ENCODE measurements at regions not wholly inside any gene's neighbourhood (a gene's known extent, or its start where the extent isn't known, plus 50 kb on each side); places are given as distances from the start of the nearest gene placed in this dataset.

DNA sequence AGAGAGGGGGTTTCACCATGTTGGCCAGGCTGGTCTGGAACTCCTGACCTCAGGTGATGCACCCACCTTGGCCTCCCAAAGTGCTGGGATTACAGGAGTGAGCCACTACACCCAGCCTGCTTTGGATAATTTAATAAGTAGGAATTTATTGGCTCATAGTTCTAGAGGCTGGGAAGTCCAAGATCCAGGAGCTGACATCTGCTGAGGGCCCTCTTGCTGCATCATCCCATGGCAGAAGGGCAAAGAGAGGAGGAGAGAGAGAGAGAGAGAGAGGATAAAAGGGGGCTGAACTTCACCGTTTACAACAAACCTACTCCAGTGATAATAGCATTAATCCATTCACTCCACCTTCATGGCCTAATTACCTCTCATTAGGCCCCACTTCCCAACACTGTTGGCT is 62.0 kb upstream of the HES1 start:
- TF ChIP-seq EZH2phosphoT487 (IDR thresholded peaks at IDR 0.05; ENCODE audit: borderline replicate concordance) (no peak), CTCF (conservative IDR thresholded peaks at IDR 0.05; ENCODE audit: low read length) (no peak)
- H3K4me2 ChIP-seq (ENCODE audit: low read depth, low read length, poor library complexity, severe bottlenecking) = no peak overlapping the region
- no peaks in the 10 kb centered on the region for H3F3A ChIP-seq (ENCODE audit: low read depth)
- no peak overlapping the region for H3K9ac ChIP-seq (ENCODE audit: low read depth, low read length, poor library complexity, severe bottlenecking)
- H3K9me3 ChIP-seq (ENCODE audit: insufficient read depth, low read depth, low read length) = no peaks in the 10 kb centered on the region
- no peaks in the 10 kb centered on the region for H3K36me3 ChIP-seq (ENCODE audit: insufficient read depth, low read length)
- H3K4me3 ChIP-seq (ENCODE audit: low read length, poor library complexity, severe bottlenecking) = no peak overlapping the region
- H3K4me1 ChIP-seq (ENCODE audit: insufficient read depth, low read length, poor library complexity, severe bottlenecking) = peaks cover 28% of the 10 kb centered on the region
- no peaks in the 10 kb centered on the region for H3K79me2 ChIP-seq (ENCODE audit: insufficient read depth, low read length)
- no peaks in the 10 kb centered on the region for H3K27me3 ChIP-seq (ENCODE audit: insufficient read depth, low read length, poor library complexity, severe bottlenecking)
- H2AFZ ChIP-seq (ENCODE audit: low read length) = no peak overlapping the region
- H4K20me1 ChIP-seq (ENCODE audit: insufficient read depth, low read length, poor library complexity, severe bottlenecking) = no peaks in the 10 kb centered on the region
- no peaks in the 10 kb centered on the region for H3K9me2 ChIP-seq (replicated peaks; ENCODE audit: low read depth, low read length)

DNA sequence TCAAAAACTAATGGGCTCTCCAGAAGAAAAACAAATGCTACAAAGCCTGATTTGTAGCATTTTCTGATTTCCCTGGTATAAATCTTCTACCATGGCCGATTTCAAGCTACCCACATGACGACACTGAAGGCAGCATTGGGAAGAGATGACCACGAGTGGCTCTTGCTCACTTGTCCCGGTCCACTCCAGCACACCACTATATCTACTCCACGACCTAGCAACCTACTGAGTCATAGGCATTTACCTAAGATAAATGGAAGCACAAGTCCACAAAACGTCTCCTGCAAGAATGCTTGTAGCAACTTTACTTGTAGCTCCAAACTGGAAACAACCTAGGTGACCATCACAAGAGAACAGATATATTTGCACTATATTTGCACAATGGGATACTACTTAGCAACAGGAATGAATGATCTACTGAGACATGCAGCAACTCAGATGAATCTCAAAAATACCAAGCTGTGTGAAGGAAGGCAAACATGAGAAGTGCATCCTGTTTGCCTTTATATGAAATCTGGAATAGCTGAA is 60.8 kb upstream of the HES1 start:
- TF ChIP-seq CTCF (conservative IDR thresholded peaks at IDR 0.05; ENCODE audit: low read length) (no peak), EZH2phosphoT487 (IDR thresholded peaks at IDR 0.05; ENCODE audit: borderline replicate concordance) (no peak)
- no peak overlapping the region for H2AFZ ChIP-seq (ENCODE audit: low read length)
- H3K79me2 ChIP-seq (ENCODE audit: insufficient read depth, low read length) = no peaks in the 10 kb centered on the region

GRCh38 chr3:194075802-194076460 is 60.0 kb upstream of the HES1 start:
- no peaks in the 10 kb centered on the region for H3K79me2 ChIP-seq (ENCODE audit: insufficient read depth, low read length)
- no peaks in the 10 kb centered on the region for H3K36me3 ChIP-seq (ENCODE audit: insufficient read depth, low read length)
- peaks cover 20% of the 10 kb centered on the region for H3K4me1 ChIP-seq (ENCODE audit: insufficient read depth, low read length, poor library complexity, severe bottlenecking)
- no peak for TF ChIP-seq EZH2phosphoT487 (IDR thresholded peaks at IDR 0.05; ENCODE audit: borderline replicate concordance)
- TF ChIP-seq CTCF (conservative IDR thresholded peaks at IDR 0.05; ENCODE audit: low read length) = no peak
- H2AFZ ChIP-seq (ENCODE audit: low read length) = 0 out of 2 replicates have a peak overlapping the region, but pooled peaks have one; percentile 8
- H3K9me3 ChIP-seq (ENCODE audit: insufficient read depth, low read depth, low read length) = no peaks in the 10 kb centered on the region
- no peaks in the 10 kb centered on the region for H3K9me2 ChIP-seq (replicated peaks; ENCODE audit: low read depth, low read length)
- no peaks in the 10 kb centered on the region for H3F3A ChIP-seq (ENCODE audit: low read depth)
- H3K4me3 ChIP-seq (ENCODE audit: low read length, poor library complexity, severe bottlenecking) = no peak overlapping the region
- no peak overlapping the region for H3K4me2 ChIP-seq (ENCODE audit: low read depth, low read length, poor library complexity, severe bottlenecking)
- no peaks in the 10 kb centered on the region for H4K20me1 ChIP-seq (ENCODE audit: insufficient read depth, low read length, poor library complexity, severe bottlenecking)
- no peaks in the 10 kb centered on the region for H3K27me3 ChIP-seq (ENCODE audit: insufficient read depth, low read length, poor library complexity, severe bottlenecking)
- H3K9ac ChIP-seq (ENCODE audit: low read depth, low read length, poor library complexity, severe bottlenecking) = no peak overlapping the region

More for the DNA sequence above, 60.8 kb upstream of the HES1 start:
- Histone ChIP-seq H3K36me3 (ENCODE audit: insufficient read depth, low read length) (no peaks in the 10 kb centered on the region), H3K9ac (ENCODE audit: low read depth, low read length, poor library complexity, severe bottlenecking) (no peak overlapping the region), H3K4me1 (ENCODE audit: insufficient read depth, low read length, poor library complexity, severe bottlenecking) (peaks cover 18% of the 10 kb centered on the region), H3K9me2 (replicated peaks; ENCODE audit: low read depth, low read length) (no peaks in the 10 kb centered on the region), H4K20me1 (ENCODE audit: insufficient read depth, low read length, poor library complexity, severe bottlenecking) (no peaks in the 10 kb centered on the region), H3K27me3 (ENCODE audit: insufficient read depth, low read length, poor library complexity, severe bottlenecking) (no peaks in the 10 kb centered on the region), H3K9me3 (ENCODE audit: insufficient read depth, low read depth, low read length) (no peaks in the 10 kb centered on the region), H3F3A (ENCODE audit: low read depth) (no peaks in the 10 kb centered on the region), H3K4me3 (ENCODE audit: low read length, poor library complexity, severe bottlenecking) (no peak overlapping the region), H3K4me2 (ENCODE audit: low read depth, low read length, poor library complexity, severe bottlenecking) (no peak overlapping the region)
